ENCODE measurements at regions not wholly inside any gene's neighbourhood (a gene's known extent, or its start where the extent isn't known, plus 50 kb on each side); places are given as distances from the start of the nearest gene placed in this dataset.

DNA sequence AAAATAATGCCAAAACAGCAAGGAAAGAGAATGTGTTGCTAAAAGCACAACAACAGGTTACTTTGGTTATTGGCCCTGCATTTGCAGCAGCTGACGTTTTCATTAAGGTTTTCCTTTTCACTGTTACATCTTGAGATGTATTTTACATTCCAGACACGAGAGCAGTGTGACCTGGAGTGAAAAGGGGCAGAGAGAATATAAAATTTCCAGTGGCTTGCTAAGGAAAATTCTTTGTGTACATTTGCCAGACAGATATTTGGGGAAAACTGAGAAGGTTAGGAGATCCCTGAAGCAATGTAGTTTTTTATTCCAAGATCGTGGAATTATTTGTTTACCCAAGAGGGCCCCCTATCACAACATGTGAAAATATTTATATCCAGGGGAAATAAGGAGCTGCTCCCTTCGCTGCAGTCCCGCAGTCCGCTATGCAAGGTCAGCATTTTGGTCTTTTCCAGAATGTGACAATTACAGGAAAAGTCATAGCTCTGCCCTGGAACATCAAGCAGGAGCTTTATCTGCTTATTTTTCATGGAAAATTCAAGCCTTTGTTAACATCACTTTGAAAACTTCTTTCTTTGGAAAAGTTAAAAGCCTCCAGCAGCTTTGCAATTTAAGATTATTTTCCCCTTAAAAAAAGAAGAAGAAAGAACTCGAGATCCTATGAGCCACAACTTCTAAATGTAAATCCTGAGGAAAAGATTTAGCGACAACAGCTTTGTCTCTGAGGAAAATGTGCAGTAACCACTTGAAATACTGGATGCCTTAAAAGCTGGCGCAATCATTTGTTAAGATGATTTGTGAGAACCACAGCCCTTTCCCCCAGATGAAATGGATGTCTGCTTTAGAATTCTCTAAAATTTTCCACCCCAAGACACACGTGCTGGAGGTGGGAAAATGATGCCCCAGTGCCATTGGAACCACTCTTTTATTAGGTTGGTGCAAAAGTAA lies 256.4 kb upstream of the TPM1 start:
- no peak for DNase-seq (ENCODE audit: extremely low read depth, low read depth, low spot score)

GRCh38 chr15:62787401-62787800 lies 255.1 kb upstream of the TPM1 start:
- DNase-seq (ENCODE audit: extremely low read depth, low read depth, low spot score): no peak

- DNase-seq (ENCODE audit: extremely low read depth, low read depth, low spot score): no peak
Observed at GRCh38 chr15:62788224-62788623, 254.3 kb upstream of the TPM1 start.

- no peak for DNase-seq (ENCODE audit: extremely low read depth, low read depth, low spot score)
Observed at GRCh38 chr15:62790546-62790945, 252.0 kb upstream of the TPM1 start.

DNA sequence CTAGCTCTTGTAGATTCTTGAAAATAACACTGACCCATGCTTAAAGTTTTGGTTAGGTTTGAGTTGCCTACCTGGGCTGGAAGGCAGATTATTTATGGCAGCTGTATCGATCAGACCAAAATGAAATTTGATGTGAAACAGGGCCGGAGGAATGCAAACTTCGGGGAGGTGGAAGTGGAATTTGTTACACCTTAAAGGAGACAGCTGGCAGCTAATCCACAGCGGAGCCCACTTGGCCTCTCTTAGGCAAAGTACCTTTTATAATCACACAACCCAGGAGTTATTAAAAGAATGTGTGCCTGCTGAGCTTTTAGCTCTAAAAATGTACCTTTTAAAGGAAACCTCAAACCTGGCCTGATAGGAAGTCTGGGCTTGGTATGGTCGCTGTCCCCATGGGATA lies 250.9 kb upstream of the TPM1 start:
- no peak for DNase-seq (ENCODE audit: extremely low read depth, low read depth, low spot score)

GRCh38 chr15:62792986-62793751 lies 249.4 kb upstream of the TPM1 start:
- DNase-seq (ENCODE audit: extremely low read depth, low read depth, low spot score): no peak

GRCh38 chr15:62793752-62794144 lies 248.8 kb upstream of the TPM1 start:
- no peak for DNase-seq (ENCODE audit: extremely low read depth, low read depth, low spot score)

DNA sequence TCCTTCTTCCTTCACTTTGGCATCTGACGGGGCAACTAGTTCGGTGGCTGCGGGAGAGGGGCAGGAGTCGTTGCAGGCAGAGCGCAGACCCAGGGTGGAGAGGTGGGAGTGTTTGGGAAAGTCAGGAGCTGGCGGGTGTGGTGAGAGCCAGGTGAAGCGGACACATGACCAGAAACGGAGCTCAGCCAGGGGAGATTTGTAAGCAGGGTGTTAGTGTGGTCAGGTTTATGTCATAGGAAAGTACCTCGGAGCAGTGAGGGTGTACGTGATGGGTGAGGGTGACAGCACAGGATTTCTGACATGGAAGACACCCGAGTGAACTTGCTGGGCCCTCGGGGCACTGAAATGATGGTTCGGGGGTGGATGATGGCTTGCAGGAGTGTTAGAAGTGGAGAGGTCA lies 247.4 kb upstream of the TPM1 start:
- DNase-seq (ENCODE audit: extremely low read depth, low read depth, low spot score): no peak

GRCh38 chr15:62795700-62796695 lies 246.5 kb upstream of the TPM1 start:
- DNase-seq (ENCODE audit: extremely low read depth, low read depth, low spot score): no peak

DNA sequence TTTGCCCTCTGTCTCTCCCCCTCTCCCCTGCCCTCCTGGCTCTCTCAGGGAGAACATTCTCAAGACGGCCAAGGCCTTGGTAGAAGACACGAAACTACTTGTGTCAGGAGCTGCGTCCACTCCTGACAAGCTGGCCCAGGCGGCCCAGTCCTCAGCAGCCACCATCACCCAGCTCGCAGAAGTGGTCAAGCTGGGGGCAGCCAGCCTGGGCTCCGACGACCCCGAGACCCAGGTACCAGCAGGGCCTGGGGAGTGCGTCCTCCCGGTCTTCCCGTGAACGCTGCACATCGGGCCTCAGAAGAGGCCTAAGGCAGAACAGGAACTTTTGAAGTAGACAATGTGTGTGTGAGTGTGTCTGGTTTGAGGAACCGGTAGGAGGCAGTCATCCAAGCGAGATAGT lies 245.4 kb upstream of the TPM1 start:
- no peak for DNase-seq (ENCODE audit: extremely low read depth, low read depth, low spot score)

GRCh38 chr15:62798536-62798935 lies 244.0 kb upstream of the TPM1 start:
- DNase-seq (ENCODE audit: extremely low read depth, low read depth, low spot score): no peak

DNA sequence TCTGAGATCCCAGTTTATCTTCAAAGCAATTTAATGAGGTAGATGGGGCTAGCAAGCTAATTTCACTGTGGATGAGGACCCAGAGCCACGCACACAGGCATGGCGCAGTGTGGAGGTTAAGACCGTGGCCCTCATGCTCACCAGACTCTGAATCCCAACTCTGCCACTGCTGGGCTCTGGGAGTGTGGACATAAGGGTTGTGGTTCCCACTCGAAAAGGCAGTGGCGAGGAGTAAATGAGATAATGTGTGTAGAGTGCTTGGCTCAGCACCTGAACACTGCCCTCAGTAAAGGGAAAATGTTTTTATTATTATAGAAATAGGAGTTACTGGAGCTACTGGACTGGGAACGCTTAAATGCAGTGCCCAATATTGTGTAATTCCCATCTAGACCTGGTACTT lies 243.5 kb upstream of the TPM1 start:
- DNase-seq (ENCODE audit: extremely low read depth, low read depth, low spot score): no peak

DNA sequence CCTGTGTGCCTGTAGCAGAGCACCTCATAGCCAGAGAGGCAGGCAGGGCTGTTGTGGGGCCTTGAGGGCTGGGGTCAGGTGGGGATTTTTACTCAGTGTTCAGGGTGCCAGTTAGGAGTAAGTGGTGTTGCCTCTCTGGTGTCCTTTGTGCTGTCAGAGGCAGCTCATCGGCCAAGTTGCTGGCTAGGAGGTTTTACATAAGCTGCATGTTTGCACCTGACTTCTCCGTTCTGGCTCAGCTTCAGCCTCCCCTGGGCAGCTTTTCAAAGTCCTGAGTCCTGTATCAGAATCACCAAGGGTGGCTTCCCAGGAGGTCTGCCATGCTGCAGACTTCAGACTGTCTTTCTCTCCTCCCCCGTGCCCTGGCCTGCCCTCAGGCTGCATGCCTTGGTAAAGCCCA lies 242.6 kb upstream of the TPM1 start:
- no peak for DNase-seq (ENCODE audit: extremely low read depth, low read depth, low spot score)

DNA sequence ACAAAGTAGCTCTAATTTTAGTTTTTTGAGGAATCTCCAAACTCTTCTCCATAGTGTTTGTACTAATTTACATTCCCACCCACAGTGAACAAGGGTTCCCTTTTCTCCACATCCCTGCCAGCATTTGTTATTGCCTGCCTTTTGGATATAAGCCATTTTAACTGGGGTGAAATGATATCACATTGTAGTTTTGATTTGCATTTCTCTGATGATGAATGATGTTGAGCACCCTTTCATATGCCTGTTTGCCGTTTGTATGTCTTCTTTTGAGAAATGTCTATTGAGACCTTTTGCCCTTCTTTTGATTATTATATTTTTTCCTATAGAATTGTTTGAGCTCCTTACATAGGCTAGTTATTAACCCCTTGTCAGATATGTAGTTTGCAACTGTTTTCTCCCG lies 239.9 kb upstream of the TPM1 start:
- no peak for DNase-seq (ENCODE audit: extremely low read depth, low read depth, low spot score)

- DNase-seq (ENCODE audit: extremely low read depth, low read depth, low spot score): no peak
Observed at GRCh38 chr15:62803856-62804400, 238.6 kb upstream of the TPM1 start.

DNA sequence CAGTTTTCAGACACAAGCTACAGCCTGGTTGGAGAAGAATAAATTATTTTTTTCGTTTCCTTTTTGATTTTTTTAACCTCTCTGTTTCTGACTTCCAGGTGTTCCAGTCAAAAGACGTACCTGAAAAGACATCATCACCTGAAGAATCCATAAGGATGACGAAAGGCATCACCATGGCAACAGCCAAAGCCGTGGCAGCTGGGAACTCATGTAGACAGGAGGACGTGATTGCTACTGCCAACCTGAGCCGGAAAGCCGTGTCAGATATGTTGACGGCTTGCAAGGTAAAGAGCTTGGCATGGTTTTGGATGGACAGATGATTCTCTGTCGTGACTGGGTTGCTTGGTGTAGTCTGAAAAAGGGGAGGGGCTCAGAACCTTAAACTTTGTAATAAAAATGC lies 237.0 kb upstream of the TPM1 start:
- no peak for DNase-seq (ENCODE audit: extremely low read depth, low read depth, low spot score)

DNA sequence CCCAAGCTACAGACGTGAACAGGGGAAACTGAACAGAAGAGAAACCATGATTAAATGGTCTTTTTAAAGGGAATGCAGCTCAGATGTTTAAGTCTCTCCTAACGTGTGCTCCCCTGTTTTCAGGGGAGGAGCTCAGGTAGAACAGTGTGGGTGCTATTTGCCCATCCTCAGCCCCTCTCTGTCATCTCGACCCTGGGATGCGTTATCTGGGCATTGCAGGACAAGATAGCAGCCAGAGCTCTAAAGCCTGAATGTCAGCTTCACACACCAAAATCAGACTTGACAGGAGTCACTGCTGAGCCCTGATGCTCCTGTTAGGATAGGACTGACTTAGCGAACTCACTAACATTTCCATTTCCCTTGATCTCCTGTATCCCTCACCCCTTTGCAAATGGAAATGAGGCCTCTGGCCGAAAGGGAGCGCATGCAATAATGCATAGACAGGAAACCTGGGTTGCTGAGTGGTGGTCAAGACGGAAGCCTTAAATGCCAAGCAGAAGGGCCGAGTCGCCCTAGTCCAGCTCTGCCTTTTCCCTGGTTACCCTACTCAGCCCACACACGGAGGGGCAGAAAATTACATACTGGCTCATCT lies 234.9 kb upstream of the TPM1 start:
- no peak for DNase-seq (ENCODE audit: extremely low read depth, low read depth, low spot score)

- DNase-seq (ENCODE audit: extremely low read depth, low read depth, low spot score): no peak
Observed at GRCh38 chr15:62809115-62809967, 233.2 kb upstream of the TPM1 start.

- no peak for DNase-seq (ENCODE audit: extremely low read depth, low read depth, low spot score)
Observed at GRCh38 chr15:62809968-62810260, 232.6 kb upstream of the TPM1 start.

- DNase-seq (ENCODE audit: extremely low read depth, low read depth, low spot score): no peak
Observed at GRCh38 chr15:62812515-62812835, 230.1 kb upstream of the TPM1 start.
